ENCODE measurements at regions not wholly inside any gene's neighbourhood (a gene's known extent, or its start where the extent isn't known, plus 50 kb on each side); places are given as distances from the start of the nearest gene placed in this dataset.

DNA sequence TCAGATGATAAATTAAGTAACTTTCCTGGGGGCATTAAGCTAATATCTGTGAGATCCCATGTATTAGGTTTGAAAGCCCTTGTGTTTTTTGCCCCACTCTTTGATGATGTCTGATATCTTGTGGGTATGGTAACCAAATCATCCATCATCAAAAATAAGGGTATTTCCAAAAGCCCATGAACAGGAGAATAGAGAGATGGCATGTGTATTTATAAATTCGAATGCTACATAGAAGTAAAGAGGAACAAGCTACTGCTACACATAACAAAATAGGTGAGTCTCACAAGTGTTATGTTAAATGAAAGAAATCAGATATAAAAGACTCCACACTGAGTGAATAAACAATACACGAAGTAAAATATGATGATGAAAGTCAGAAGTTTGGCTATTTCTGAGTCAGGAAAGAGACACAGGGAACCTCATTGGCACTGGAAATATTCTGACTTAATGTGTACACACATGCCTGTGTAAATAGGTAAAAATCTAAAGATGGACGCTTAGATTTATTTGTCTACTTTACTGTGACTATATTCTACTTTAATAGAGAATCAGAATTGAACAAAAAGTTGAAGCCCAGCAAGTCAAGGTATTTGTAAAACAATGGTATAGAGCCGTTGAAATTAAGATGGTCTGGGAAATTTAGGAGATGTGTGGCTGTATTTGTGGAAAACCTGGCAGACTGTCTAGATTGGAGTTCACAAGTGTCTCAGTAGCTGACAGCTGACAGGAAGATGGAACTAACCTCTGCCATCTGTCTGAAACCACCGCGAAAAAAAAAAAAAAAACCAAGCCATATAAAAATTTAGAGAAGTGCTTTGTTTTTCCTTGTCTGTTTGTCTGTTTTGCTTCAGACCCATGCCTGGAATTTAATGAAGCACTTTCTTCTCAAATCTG, 111.0 kb upstream of the TGFBR2 start:
- DNase-seq (ENCODE audit: low read depth): no peak

DNA sequence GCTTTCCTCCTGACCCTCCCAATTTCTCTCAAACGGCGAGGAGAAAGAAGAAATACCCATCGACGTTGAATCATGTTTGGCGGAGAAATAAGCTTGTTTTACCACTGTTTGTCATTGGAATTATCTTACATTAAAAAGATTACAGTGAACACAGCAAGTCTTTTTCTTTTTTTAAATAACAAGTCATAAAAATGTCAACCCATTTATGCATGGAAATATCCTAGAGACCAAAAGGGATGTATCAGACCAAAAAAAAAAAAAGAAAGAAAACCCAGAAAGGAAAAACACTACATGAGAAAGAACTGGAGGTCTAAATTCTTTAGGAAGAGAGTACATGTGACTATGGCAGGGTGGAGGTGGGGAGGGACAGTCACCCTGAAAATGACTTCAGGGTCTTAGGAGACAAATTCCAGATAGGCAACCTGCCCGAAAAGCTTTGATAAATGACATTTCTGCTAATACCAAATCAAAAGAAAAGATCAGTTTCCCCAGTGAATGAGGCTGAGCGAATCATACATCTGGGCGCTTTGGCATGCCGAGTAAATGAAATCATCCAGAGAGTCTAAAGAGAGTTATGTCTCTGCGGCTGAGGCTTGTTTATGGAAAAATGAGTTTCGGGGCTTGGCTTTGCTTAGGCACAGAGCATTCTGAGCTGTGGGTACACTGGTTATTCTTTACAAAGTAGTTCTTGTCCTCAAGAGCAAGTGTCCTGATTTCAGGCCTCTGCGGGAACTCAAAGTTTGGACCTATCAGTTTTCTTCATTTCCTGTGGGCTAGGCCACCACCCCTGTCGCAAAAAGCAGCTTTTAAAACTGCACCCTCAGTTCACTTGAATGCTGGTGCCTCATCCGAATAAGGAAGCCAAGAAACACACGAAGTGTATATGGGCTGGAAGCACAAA, 110.1 kb upstream of the TGFBR2 start:
- no peak for DNase-seq (ENCODE audit: low read depth)

DNA sequence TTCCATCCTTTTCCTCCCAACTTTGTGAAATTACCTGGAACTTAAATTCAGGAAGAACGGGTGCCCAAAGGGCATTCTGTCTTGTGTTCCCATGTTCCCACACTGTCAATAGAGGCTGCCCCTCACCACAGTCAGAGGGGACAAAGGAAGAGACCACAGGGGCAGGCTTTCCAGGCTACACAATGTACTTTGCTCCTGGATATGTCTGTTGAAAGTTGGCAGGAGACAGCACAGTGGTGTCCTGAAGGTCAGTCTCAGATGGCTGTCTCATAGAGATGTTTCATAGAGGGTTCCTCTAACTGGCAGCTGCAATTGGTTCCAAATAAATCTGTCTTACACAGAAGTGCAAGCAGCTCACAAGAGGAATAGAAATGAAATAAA, 107.8 kb upstream of the TGFBR2 start:
- no peak for DNase-seq (ENCODE audit: low read depth)

DNA sequence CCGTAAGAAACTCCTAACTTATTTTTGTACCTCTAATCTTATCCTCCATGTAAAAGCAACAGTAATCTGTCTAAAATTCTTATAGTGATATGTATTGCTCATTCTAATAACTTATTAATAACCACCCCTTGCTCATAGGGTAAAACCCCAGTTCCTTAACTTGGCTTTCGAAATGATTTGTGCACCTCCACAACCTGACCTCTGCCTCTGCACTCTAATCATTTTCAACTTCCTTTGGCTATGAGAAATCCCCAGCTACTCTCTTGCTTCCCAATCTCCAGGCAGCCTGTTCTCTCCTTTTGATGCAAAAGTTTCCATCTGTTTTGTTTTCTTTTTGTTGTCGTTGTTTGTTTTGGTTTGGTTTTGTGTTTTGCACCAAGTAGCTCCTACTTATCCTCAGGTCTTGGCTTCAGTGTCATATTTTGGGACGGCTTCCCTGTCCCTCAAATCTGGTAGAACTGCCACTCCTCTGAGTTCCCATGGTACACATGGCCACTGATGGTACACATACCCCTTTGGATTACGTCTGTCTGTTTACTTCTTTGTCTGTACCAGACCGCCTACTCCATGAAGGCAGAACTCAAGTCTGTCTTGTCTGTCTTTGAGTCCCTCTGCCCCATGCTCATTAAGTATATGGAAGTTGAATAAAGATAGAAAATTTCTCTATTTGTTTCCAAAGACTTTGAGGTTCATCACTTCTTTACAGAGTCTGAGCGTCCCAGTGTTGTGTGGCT, 105.6 kb upstream of the TGFBR2 start:
- no peak for DNase-seq (ENCODE audit: low read depth)

DNA sequence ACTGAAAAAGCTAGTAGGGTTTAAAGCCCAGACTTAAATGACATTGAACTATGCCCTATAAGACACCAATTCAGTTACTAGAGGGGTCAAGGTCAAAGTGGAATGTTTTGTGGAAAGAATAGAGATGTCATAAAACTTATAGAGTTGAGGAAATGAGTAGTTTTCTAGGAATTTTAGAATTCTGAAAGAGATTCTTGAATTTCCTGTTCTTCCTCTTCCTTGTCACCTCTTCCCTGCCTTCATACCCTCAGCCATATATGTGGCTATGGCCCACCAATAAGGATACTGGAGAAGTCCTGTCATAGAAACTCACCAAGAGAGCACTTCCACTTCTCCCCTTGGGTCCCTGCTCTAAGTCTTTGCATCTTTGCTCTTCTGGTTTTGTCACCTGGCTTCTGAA, 104.9 kb upstream of the TGFBR2 start:
- DNase-seq (ENCODE audit: low read depth): no peak

DNA sequence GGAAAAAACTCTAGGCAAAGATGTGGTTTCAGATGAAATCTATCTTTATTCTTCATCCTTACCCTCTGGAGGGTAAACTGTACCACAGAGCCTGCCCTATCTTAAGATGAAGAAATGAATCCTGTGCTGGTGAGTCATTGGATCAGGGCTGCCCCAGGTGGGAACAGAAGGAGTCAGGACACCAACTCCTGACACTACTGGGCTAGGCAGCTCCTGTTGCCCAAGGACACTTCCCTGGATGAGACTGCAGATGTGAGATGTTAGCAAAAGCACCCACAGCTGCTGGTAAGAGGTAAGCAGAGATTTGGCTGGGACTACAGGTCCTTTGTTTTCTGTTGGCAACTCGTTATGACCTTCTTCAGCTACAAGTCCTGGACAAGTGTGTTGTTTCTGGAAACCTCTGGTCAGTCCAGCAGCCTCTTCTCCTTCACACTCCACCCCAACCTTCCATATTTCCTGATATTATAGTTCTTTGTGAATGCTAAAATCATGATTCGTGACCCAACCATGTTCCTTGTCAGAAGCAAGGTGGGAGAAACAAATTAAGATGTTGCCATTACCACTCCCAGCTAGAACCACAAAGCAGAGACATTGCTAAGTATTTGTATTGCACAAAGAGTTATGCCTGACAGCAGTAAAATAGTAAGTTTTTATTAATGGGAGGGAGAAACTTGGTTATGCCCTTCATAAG, 104.2 kb upstream of the TGFBR2 start:
- DNase-seq (ENCODE audit: low read depth): no peak

DNA sequence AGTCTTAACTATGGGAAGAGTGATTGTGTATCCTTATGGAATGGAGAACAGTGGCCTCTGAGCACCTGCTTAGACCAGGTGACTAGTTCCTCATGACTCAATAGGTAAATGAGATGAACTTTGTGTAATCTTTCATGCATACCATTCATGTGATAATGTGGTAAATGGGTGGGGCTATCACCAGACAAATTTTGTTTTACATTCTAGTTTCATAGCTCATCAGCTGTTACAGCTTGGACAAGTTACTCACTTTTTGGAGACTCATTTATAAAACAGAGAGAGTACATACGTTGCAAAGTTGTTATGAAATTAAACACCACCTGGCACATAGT, 103.7 kb upstream of the TGFBR2 start:
- no peak for DNase-seq (ENCODE audit: low read depth)

DNA sequence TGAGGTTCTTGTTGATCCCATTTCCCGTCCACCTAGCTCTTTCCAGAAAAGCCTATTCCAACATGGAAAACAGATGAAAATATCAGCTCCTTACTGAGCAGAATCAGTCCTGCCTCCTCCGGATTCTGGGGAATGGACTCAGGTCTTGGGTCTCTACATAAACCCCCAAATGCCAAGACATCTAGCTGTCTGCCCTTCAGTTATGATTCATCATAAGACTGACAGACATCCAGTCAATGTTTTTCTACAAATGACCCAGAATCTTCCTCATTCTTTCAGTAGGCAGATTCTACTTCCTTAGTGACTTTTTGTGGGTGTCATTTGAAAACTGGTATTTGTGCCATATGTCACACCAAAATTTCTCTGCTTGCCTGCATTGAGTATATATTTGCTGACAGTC, 103.0 kb upstream of the TGFBR2 start:
- no peak for DNase-seq (ENCODE audit: low read depth)

DNA sequence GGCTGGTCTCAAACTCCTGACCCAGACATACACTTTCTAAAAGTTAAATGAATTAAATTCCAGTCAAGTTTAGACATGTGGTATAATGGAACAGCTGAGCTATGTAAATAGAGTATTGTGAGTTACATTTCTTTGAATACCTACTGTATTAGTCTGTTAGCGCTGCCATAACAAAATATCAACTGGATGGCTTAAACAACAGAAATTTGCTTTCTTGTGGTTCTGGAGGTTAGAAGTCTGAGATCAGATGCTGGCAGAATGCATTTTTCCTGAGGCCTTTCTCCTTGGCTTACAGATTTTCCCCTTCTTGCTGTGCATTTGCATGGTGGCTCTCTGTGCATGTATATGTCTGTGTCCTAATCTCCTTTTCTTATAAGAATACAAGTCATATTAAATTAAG, 101.5 kb upstream of the TGFBR2 start:
- no peak for DNase-seq (ENCODE audit: low read depth)

DNA sequence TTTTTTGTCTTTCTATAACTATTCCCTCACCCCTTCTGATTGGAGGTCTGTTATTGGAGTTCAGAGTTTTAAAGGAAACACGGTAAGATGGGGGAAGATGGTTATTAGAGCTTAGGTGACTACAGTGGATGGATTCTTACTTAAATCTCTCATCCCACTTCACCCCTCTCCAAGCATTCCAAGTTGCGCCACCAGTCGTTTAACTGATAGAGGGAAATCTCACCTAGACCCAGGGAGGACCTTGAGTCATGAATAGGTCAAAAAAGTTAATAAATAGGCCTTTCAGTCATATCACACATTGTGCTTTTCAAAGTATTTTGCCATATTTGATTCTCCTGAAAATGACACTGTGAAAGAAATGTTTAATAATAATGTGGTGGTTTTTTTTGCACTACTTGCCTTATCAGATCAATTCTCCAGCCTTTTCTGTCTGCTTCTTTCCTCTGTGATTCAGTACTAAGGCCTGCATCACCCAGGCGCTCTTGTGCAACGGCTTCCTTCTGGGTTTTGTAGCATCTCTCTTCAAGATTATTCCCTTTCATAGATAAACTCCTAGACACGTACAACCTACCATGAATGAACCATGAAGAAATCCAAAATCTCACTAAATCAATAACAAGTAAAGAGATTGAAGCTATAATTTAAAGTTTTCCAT, 100.4 kb upstream of the TGFBR2 start:
- DNase-seq (ENCODE audit: low read depth): no peak

DNA sequence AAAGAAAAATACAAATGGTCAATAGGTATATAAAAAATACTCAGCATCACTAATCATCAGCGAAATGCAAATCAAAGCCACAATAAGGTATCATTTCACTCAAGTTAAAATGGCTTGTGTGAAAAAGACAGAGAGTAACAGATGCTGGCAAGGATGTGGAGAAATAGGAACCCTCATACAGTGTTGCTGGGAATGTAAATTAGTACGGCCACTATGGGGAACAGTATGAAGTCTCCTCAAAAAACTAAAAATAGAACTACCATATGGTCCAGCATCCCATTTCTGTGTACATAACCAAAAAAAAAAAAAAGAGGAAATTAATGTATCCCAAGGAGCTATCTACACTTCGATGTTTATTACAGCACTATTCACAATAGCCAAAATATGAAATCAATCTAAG, 98.1 kb upstream of the TGFBR2 start:
- no peak for DNase-seq (ENCODE audit: low read depth)

DNA sequence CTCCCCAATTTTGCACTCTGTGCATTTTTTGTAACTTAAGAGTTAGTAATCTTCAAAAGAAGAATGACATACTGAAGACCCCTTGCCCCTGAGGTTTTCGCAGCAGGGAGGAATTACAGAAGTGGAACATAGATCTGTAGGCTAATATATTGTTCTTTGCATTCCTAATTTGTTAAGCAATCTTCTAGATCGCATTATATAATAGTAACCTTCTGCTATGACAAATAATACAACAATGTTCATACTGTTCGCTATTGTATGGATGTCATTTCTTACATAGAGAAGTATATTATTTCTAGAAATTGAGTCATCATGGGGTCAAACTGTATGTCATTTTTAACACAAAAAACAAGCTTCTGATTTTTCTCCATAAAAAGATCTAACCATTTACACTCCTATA, 95.8 kb upstream of the TGFBR2 start:
- no peak for DNase-seq (ENCODE audit: low read depth)

DNA sequence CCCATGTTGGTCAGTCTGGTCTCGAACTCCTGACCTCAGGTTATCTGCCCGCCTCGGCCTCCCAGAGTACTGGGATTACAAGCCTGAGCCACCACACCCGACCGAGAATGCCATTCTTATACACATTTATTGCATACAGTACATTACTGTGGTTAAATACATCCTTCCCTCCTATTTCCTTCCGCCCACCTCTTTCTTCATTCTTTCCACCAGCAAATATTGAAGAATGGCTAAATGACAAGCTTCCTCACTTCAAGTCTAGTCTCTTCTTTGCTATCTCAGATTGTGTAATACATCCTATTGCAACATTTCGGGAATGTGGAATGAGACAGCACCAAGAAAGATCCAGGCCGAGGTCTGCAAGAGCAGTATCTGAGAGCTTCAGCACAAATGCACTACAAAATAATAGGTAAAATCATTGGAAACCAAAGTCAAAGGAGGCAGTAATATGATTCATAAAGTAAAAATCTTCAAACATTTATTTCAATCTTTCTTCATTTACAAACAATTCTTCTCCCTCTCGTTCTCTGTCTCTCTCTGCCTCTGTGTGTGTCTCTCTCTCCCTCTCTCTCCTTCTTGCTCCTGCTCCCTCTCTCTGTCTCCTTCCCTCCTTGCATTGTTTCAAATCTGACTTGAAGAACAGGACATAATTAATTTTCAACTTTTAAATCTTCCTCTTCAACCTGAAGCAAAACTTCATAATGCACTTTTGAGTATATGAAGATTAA, 94.7 kb upstream of the TGFBR2 start:
- no peak for DNase-seq (ENCODE audit: low read depth)

DNA sequence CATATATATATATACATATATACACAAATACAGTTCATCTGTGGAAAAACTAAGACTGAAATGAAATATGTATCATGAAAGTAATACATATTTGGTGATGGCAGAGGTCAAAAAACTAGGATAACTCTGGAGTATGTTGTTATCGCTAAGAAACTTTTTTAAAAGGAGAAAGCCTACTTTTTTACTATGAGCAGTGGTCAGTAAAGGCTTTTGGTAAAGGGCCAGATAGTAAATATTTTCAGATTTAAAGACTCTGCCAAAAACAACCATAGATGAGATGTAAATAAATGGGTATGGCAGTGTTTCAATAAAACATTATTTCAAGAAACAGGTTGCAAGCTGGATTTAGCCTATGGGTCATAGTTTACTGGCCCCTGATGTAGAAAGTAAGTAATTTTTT, 93.8 kb upstream of the TGFBR2 start:
- DNase-seq (ENCODE audit: low read depth): no peak

DNA sequence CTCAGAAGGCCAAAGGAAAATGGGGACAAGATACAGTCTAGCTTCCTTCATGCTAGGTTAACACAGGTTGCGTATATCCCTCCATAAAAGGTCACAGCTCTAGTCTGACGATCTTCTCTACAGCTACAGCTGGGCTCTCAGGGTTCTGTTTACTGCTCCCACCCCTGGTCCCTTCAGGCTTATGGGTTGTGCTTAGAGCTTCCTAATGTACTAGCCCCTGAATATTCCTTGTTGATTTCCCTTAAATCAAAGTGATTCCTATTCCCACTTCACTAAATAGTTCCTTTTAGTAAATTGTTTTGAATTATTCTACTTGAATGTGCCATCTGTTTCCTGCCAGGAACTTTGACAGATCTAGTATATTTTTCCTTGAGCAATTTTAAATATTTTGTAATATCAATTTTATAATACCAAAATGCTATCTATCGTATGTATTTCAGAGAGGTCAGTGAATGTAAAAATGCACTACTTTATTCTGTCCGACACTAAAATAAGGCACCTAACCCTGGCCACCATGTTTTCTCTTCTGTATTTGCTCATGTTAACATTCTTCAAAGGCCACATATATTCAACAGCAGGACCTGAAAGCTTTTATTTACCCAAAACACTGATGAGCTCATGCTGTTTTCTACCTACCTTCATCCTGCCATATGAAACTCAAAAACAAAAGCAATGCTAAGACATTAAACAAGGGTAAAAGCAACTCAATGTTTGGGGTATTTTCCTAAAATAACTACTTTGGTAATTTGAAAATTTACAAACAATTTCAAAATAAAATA, 92.8 kb upstream of the TGFBR2 start:
- no peak for DNase-seq (ENCODE audit: low read depth)

DNA sequence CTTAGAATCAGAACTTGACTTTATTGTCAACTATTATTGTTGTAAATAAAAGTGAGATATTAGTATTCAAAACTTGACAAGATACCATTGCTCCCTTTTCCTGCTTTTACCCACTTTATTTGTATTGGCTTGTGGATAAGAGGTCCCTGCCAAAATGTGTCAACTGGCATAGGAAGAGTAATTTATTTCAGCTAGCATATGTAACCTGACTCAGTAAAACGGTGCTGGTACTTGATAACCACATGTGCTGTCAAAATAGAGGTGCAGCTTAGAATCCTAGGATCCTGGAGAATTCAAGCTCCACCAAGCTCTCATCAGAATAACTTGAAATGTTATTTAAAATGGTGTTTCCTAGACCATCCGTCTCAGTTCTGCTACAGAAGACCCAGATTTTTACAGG, 90.2 kb upstream of the TGFBR2 start:
- no peak for DNase-seq (ENCODE audit: low read depth)

DNA sequence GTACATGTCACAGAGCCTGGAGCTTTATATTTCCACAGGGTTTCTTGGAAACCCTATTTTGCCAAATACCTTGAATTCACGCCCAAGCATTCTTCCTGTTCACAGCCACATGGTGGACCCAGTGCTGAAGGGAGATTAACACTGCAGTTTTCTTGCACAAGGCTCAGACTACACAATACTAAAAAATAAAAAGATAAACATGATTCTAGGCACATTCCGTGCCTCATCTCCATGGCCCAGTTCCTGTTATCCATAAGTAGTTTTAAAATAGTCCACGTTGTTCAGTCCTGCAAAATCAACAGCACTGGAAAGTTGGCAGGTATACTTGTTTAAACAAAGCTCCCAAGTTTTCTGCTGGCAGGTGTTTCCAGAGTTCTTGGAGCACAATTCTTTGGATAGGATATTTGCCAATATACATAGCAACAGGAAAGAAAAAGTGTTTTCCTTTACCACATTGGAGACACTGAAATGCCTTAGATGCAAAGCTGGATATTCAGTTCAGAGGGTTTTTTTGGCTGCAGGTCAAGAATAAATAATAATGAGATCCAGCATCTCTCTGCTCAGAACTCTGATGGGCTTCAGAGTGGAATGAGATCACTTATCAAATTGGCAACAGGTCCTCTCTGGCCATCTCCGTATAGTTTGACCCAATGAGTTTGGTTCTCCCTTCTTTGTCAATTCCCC, 88.1 kb upstream of the TGFBR2 start:
- no peak for DNase-seq (ENCODE audit: low read depth)

DNA sequence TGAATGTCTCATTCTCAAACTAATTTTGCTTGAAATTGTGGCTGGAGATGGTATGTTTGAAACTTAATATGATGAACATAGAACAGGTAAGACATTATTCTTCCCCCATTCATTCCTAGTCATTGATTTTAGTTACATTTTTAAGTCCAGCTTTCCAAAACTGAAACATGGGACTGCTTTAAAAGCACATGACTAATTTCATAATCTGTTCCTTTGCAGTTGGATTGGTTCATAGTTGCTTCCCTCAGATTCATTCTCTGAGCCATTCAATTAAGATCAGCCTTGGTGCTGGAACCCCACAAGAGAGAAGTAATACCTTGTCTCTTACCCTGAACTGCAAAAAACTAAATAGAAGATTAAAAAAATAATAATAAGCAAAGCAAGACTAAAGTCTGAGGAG, 87.5 kb upstream of the TGFBR2 start:
- no peak for DNase-seq (ENCODE audit: low read depth)

DNA sequence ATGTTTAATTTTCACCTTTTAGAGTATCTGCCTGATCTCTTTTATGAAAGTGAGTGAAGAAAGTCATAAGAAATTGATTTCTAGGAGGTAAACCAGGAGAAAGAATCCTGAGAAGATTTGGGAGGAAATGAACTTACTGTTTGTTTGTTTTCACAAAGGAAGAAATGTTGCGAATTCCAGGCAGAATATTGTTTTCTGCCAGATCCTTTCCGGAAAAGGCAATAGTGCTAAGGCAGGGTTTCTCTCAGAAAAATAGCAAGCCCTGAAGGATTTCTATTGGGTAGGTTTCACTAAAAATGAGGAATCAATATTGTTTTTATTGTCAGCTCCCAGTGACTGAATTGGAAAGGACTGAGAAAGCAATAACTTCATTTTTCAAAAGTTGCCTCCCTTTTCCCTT, 85.7 kb upstream of the TGFBR2 start:
- DNase-seq (ENCODE audit: low read depth): no peak
